ENCODE measurements at regions not wholly inside any gene's neighbourhood (a gene's known extent, or its start where the extent isn't known, plus 50 kb on each side); places are given as distances from the start of the nearest gene placed in this dataset.

DNA sequence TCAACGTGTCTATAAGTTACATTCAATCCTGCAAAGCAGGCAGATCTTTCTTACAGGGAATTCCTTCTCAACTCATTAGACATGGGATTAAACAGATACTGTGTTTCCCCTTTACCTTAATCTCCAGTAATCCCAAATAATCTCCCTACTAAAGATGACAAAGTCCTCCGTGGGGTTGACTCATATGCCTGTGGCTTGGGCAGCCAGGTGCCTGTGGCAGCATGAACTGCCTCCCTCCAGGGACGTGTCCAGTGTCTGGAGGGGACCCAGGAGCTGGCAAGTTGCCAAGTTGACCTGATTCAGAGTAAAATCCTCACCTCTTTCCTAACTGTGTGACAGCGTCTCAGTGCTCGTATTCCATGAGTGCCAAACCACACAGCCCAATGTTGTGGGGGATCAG, 94.6 kb upstream of the PTCH1 start:
- DNase-seq: no peak

DNA sequence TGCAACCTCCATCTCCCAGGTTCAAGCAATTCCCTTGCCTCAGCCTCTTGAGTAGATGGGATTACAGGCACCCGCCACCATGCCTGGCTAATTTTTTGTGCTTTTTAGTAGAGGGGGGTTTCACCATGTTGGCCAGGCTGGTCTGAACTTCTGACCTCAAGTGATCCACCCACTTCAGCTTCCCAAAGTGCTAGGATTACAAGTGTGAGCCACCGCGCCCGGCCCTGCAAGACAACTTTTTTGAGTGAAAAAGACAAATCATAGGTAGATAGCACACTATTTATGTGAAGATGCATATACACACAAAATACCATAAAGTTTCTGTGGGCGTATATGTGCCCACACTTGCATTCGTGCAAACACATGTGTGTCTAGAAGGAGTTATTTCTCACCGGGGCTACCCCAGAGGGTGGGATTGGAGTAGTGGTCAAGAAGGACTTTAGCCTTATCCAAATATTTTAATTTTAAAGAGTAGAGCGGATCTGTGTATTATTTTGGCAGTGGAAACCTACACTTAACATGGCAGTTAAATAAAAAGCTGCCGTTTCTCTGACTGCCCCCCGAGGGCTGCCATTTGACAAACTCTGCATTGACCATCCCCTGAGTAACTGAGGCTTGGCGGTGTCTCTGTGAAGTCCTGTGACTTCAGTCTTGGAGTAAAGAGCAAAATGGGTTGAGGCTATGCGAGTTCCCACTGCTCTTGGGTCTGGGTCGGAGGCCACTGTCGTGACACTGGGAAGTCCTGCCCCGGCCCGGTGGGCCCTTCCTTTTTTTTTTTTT, 93.4 kb upstream of the PTCH1 start:
- no peak for DNase-seq

DNA sequence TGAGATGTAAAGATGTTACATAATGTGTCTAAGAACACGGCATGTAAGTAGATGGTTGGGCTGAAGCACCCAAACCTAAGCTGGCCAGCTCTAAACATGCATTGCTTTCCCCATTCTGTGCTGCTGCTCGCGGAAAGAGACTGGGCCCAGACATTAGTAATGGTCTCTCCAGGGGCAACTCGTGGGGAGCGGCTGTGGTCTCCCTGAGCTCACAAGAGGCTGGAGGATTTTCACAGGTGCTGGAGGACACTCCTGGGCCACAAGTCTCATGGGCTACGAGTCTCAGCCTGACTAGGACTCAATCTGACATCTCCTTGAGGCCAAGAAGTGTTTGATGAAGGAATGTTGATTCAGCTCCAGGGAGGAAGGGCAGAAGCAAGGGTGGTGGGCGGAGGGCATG, 92.7 kb upstream of the PTCH1 start:
- no peak for DNase-seq

DNA sequence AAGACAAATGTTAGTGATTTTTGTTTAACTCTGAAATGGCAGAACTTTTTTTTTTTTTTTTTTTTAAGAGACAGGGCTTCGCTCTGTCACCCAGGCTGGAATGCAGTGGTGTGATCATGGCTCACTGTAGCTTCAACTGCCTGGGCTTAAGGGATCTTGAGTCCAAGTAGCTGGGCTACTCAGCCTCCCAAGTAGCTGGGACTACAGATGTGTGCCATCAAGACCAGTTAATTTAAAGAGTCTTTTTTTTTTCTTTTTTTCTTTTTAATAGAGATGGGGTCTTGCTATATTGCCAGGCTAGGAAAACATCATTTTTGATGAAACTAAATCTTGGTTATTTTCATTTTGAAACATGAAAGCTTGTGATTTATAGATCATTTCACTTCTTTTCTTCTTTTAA, 91.6 kb upstream of the PTCH1 start:
- DNase-seq: no peak

DNA sequence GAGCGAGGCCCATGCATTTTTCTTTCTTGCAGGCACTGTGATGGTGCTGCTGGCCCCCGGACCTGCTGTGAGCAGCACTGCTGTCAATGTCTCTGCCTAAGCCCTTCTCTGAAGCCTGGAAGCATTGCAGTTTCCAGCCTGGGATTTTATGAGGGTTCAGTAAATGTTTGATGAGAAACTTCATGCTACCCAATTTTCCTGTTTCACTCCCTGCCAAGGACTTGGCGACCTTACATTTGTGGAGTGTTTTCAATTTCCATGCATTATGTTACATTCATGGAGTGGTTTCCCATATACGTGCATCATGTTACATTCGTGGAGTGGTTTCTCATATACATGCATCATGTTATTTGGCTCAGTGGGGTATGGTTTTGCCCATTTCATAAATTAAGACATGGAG, 90.7 kb upstream of the PTCH1 start:
- no peak for DNase-seq

DNA sequence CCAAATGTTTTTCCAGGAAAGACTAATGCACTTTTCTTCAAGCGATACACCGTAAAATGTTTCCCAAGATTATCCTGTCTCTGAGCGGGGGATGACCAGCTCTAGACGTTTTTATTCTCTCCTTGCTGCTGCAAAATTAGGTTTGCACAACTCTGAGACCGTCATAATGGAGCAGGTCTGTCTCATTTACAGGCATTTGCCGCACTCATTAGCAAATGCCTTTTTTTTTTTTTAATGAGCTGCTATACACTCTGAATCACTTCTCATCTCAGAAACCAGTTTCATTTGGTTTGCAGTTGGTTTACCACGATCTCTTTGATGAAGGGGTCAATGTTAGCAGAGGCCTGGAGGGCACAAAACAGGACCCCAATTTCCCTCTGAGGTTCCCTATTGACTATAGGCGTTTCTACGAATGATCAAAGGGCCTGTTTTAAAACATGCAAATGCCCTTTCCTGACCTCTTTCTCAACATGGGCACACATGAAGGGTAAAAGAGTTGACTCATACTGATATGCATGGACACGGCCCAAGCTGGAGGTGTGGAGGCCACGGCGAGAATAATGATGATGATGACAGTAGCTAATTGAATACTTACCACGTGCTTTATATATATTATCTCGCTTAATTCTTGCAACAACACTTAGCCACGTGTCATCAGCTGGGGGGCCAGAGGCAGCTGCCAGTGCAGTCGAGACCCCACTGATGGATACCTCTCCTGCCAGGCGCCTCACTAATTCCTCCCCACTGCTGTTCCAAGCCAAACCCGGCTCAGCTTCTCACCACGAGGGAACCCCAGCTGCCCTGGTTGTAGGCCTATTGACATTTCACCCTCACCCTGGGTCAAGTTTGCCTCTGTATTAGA, 89.9 kb upstream of the PTCH1 start:
- no peak for DNase-seq

DNA sequence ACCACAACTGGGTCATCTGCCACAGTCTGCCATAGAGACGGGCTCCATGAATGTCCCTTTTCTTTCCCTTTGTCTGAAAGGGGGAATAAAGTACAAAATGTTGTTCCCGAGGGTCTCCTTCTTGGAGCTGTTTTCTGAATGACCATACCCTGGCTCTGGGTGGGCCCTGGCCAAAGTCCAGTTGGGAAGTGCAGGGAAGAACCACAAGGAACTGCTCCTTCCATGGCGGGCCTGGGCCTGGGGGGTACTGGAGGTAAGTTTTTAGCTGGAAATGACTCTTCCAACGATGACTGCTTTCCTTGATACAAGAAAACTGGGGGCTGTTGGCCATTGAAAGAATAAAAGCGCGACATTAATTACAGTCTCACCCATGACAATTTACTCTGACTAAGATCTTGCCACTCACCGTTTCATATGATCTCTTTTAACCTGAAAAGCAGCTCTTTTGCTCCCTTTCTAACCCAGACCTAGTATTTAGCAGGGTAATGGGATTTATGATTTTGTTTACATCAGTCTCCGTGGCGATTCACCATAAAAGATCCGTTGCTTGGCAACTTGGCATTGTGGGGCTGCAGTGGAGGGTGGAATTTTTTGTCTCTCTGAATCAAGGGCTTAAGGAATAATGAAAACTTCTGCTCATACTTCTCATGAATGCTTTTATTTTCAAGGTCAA, 89.2 kb upstream of the PTCH1 start:
- no peak for DNase-seq

DNA sequence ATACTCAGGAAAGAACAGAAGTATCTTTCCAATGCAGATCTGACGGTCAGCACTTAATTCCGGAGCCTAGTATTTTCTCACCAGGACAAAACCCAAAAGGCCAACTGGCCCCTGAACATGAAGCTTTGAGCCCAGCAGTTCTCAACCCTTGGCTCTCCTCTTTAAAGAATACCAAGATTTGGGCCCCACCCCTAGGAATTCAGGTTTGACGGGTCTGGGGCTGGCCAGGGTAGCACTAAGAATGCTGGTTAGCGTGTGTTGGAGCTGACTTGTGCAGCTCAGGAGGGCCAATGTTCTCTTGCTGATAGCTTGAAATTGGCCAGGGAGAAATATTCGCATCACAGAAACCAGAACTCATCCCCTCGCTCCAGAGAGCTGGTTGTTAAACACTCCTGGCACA, 88.3 kb upstream of the PTCH1 start:
- no peak for DNase-seq

DNA sequence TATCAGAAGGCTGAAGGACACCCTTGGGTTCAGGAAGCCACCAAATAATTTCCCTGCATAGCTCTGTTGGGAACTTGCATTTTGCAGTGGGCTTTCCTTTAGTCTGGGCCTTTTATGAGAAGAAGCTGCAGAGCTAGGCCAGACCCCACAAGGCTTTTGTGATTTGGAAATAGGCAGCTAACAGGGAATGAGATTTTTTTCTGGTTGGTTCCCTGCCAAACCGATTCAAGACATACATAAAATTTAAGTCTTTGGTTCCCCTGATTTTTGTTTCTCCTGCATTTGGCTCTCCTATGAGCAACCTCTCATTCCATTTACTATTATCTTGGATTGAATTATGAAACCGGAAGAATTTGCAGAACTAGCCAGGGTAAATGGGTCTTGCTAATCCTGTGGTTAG, 81.5 kb upstream of the PTCH1 start:
- DNase-seq: no peak

DNA sequence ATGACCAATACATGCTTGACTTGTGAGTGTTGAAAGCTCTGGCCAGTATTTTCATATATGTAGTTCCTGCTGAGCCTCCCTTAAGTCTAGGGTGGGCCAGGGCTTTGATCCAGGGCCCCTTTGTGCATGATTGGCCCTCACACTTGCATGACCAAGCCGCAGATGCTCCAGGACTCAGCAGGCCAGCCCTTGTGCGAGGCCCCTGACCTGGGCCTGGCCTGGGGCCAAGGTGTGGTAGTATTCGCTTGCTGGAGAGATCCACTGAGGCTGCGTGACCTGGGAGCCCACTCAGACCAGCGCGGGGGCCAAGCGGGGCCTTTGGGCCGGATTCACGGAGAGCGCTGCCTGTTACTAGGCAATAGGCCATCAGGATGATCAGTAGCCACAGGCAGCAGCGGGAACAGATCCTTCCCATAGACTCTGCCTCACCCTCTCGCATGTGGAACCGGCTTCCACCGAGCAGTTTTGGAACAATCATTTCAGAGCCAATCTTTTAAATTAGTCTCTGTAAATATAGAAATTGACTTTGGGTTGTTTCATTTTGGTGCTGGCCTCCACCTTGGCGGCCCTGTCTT, 79.0 kb upstream of the PTCH1 start:
- no peak for DNase-seq

DNA sequence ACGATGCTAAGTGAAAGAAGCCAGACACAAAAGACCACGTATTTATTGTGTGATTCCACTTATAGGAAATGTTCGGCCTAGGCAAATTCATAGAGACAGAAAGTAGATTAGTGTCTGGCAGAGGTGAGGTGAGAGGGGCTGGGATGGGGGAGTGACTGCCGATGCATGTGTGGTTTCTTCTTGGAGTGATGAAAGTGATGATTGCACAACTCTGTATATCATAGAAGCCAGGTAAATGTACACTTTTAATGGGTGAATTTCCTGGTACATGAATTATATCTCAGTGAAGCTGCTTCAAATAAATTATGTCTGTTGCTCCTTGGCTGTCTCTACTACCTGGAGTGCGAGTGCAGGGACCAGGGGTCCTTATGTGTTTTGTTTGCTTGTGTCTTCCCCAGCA, 76.2 kb upstream of the PTCH1 start:
- no peak for DNase-seq

DNA sequence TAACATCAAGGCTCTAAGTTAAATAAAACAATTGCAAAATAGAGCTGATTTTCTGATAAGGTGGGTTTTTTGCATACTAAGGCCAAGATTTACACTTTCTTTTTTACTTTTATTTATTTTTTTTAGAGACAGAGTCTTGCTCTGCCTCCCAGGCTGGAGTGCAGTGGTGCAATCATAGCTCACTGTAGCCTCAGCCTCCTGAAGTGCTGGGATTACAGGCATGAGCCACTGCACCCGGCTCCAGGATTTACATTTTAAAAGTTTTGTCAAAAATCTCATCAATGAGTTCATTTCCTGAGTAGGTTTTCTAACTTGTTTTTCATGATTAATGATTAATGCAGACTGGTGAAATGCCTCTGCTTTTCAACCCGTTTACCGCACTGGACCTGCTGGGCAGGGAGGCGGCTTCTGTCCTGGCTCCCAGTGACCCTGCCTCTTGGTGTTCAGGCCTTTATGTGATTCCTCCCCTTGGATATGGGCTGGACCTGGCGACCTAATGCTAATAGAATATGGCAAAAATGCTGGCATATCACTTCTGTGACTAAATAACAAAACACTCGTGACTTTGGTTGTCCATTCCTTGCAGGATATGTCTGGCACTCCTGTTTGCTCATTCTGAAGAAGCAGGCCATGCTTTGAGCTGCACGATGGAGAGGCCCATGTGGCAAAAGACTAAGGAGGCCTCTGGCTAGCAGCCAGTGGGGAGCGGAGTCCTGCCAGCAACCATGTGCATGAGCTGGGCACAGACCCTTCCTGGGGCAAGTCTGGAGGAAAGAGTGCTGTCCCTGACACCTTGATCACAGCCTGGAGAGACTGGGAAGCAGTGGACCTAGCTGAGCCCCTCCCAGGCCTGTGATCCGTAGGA, 72.2 kb upstream of the PTCH1 start:
- DNase-seq: no peak

DNA sequence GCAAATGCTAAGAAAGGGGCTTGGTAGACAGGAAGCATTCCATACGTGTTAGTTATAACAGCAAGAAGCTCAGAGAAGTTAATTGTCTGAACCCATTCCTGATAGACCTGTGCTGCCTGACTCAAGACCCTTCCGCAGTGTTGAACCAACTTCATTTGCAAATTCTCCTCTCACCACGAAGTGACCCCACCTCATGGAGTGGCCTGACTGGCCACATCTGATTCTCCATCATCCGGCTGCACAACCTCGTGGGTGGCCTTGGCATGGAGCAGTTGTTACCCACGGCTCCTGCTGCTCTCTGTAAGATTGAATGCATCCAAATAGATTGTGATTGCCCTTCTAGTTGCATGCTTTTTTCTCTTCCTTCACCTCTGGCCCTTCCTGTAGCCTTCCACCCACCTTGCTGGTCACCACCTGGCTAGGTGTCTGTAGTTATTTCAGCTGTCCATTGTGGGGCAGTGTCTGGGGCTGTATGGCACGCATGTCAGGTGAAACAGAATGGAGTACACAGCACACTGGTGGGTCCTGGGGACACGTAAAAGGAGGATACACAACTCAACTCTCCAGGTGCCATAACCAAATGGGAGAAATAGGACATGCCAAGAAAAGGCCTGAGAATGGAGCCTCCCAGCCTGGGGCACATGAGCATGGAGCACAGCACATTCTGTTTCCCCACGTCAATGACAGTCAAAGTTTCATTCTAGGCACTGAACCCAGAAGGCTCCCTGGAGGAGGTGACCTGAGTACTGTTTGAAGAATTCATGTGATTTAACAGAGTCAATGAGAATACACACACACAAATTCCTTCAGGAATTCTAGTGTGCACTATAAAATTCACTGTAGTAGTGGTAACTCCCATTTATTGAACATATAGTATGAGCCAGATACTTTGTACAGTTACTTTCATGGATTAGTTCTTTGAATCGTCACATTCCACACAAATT, 70.5 kb upstream of the PTCH1 start:
- no peak for DNase-seq

DNA sequence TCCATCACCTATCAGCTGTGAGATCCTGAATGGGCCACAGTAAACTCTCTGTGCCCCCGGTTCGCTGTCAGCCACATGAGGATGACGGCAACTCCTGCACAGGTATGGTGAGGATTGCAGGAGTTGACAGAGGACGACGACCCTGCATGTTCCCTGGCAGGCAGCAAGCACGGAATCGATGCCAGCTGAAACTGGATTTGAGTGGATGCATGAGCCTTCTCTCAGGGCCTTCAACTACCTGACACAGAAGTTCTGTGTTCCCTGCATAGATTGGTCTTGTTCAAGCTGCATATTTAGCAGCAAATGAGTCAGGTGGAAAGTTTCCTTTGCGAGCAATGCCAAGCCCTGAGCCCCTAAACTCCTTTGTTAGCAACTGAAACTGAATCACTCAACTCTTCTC, 69.6 kb upstream of the PTCH1 start:
- DNase-seq: no peak

DNA sequence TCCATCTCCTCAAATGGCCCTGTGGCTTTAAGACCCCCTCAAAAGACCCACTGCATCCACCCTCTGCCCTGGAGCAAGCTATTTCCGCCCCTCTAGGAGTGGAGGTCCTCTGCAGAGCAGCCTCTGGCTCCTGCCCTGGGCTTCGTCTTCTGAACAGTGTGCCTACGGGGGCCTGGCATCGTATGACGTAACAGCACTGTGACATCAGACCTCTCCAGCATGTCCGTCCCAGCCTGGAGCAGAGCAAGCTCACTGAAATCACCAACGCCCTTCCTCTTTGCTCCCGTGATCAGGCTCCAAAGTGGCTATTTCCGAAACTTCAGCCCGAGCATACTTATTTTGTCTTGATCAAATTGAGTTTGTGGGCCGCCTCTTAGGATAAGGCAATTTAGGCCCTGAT, 69.1 kb upstream of the PTCH1 start:
- DNase-seq: no peak

DNA sequence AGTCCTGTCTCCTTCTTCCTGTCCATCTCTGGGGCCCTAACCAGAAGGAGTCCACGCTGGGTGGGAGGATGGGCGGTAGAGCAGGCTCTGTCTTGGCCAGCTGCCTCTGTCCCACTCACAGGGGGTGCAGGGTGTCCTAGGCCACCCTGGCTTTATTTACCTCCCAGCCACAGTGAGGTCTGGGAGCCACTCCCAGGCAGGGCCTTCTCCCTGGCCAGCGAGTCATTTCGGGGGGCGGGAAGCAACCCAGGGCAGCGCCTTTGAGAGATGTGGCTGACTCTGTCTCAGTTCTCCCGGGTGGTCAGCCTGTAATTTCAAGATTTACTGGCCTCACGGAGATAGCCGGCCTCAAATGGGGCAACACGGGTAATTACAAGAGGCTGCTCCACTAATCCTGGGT, 67.4 kb upstream of the PTCH1 start:
- no peak for DNase-seq

DNA sequence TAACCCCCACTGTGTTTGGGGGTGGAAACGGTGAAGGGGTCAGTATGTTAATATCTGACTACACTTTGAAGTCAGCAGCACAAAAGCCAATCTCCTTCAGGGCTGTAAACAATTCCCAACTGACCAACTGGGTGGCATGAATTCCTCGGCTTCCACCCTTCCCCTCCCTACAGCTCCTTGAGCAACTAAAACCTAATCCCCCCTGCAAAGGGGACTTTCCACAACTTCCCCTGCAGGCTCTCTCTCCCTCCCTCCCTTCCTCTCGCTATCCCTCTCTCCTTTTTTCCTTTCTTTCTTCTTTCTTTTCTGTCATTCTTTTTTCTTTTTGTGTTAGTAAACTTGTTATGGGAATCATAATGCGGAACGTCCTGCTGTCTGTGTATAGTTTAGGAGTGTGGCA, 65.1 kb upstream of the PTCH1 start:
- no peak for DNase-seq

DNA sequence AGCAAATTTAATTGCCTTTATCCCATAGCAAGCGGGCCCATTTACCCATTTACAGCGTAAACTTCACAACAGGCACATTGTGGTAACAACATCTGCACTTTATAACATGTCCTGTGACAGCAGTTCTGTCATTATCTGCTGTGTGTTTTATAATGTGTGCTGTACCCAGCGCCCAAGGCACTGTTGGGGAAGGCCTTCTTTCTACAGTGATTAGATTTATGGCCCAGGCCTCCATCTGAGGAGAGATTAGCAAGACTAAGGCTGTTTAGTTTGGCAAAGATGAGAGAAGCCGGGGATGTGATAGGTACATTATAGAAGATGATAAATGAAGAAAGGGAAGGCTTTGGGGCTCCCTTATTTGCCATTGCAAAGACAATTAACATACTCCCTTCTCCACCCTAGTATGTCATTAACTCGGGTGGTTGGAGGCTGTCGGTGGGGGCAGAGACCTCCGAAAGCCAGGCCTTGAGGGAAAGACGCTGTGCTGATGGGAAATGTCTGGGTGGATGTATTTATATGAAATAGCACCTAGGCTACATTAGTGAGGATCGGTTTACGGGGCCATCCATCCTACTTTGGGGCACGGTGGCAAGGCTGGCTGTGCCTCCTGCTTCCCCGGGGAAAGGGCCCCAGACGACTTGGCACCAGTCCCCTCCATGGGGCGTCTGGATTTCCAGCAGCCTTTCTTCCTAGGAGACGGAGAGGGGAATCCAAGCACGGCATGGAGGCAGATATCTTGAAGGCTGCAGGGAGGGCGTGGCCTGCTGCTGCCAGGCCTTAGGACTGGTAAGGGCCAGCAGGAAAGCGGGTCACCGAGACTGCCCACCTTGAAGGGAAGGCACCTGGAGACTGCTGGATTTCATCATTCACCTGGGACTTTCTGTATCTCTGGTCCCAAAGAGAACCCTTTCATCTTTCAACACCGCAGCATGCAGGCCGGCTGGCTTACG, 64.3 kb upstream of the PTCH1 start:
- no peak for DNase-seq

DNA sequence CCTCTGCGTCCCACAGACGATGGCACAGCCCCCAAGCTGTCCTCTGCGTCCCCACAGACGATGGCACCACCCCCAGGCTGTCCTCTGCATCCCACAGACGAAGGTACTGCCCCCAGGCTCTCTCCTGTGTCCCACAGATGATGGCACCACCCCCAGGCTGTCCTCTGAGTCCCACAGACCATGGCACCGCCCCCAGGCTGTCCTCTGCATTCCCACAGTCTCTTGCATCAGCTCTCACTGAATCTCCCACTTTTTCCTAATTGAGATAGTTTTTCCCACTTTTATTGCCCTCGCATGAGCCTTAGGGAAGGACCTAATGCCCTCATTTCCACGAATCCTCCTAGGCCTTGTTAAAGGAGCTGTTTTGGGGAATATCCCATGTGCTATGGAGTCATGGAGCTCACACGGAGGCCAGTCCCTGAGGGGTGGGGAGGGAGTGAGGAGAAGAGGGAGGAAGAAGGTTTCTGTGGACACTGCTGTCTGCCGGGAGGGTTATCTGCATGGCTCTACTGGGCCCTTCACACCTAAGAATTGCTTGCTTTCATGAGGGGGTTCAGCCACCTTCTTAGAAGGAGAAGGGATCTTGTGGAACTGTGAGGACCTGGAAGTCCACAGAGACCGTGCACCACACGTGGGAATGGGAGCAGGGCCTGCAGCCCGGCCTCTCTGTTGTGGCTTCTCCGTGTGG, 58.2 kb upstream of the PTCH1 start:
- no peak for DNase-seq

DNA sequence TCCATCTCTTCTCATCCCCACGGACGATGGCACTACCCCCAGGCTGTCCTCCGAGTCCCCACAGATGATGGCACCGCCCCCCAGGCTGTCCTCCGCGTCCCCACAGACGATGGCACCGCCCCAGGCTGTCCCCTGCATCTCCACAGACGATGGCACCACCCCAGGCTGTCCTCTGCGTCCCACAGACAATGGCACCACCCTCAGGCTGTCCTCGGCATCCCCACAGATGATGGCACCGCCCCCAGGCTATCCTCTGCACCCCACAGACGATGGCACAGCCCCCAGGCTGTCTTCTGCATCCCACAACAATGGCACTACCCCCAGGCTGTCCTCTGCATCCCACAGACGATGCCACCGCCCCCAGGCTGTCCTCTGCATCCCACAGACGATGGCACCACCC, 57.4 kb upstream of the PTCH1 start:
- DNase-seq: peak; percentile 29

All from activated CD4-positive, alpha-beta T cell treated with anti-CD3 and anti-CD28 coated beads for 48 hours (primary cell).